Bronchial epithelial cell (primary cell): ENCODE measurements at regions not wholly inside any gene's neighbourhood (a gene's known extent, or its start where the extent isn't known, plus 50 kb on each side); places are given as distances from the start of the nearest gene placed in this dataset.

Source experiments
- DNase-seq: peaks from one replicate; pipeline ENCODE4 v3.0.0-alpha.2; 2010; ENCODE audit warnings: low read depth
- FAIRE-seq: peaks from 2 replicates; lab custom pipeline; 2011; peaks lifted over from hg19 to GRCh38; lab: Jason Lieb, UNC
- H3K27me3 ChIP-seq: 2 replicates; pipeline ENCODE4 v1.5.1; 2011; ENCODE audit warnings: low read length; ENCODE audit not compliant: control insufficient read depth, insufficient read depth
- H3K36me3 ChIP-seq: 2 replicates; pipeline ENCODE4 v1.5.1; 2011; ENCODE audit warnings: low read length; ENCODE audit not compliant: control insufficient read depth, insufficient read depth
- H3K4me3 ChIP-seq: 2 replicates; pipeline ENCODE4 v1.5.1; 2011; ENCODE audit warnings: mild to moderate bottlenecking, low read depth, low read length, control low read depth
- CTCF ChIP-seq: IDR thresholded peaks from 2 replicates; pipeline ENCODE4 v1.5.1; 2011; ENCODE audit warnings: mild to moderate bottlenecking, moderate library complexity, low read length, control low read depth, inconsistent platforms; ENCODE audit not compliant: insufficient read depth, severe bottlenecking

GRCh38 chr3:156763931-156764720 is 62.0 kb upstream of the LEKR1 start:
- no peak for FAIRE-seq
- no peak for TF ChIP-seq CTCF

GRCh38 chr3:156764751-156765150 is 61.4 kb upstream of the LEKR1 start:
- no peak for FAIRE-seq
- no peak for TF ChIP-seq CTCF
- Histone ChIP-seq H3K4me3 (no peak overlapping the region), H3K27me3 (no peaks in the 10 kb centered on the region), H3K36me3 (no peaks in the 10 kb centered on the region)
- DNase-seq = peak; percentile 88

More at GRCh38 chr3:156763931-156764720, 62.0 kb upstream of the LEKR1 start:
- DNase-seq = no peak
- H3K36me3 ChIP-seq = no peaks in the 10 kb centered on the region
- no peak overlapping the region for H3K4me3 ChIP-seq
- no peaks in the 10 kb centered on the region for H3K27me3 ChIP-seq

GRCh38 chr3:156768390-156768789 is 57.8 kb upstream of the LEKR1 start:
- FAIRE-seq (no peak), DNase-seq (no peak)
- no peaks in the 10 kb centered on the region for H3K27me3 ChIP-seq
- TF ChIP-seq CTCF = no peak
- no peak overlapping the region for H3K4me3 ChIP-seq
- no peaks in the 10 kb centered on the region for H3K36me3 ChIP-seq

- DNase-seq (no peak), FAIRE-seq (no peak)
- Histone ChIP-seq H3K36me3 (no peaks in the 10 kb centered on the region), H3K4me3 (no peak overlapping the region), H3K27me3 (no peaks in the 10 kb centered on the region)
- no peak for TF ChIP-seq CTCF
Measured at GRCh38 chr3:156769721-156770654, 56.2 kb upstream of the LEKR1 start.

- DNase-seq (peak; percentile 95), FAIRE-seq (peak; percentile 40)
- no peaks in the 10 kb centered on the region for H3K27me3 ChIP-seq
- no peaks in the 10 kb centered on the region for H3K36me3 ChIP-seq
- no peak overlapping the region for H3K4me3 ChIP-seq
- TF ChIP-seq CTCF = no peak
Measured at GRCh38 chr3:156770699-156771414, 55.3 kb upstream of the LEKR1 start.
